GM19238 (cell line): ENCODE measurements at regions not wholly inside any gene's neighbourhood (a gene's known extent, or its start where the extent isn't known, plus 50 kb on each side); places are given as distances from the start of the nearest gene placed in this dataset.
"Not testable (repeated sequence)": the region's sequence is repeated elsewhere in the genome, so short reads cannot be mapped to it uniquely, and the experiment has no call there.

Source experiments
- DNase-seq: peaks from one replicate; pipeline ENCODE4 v3.0.0; 2011; ENCODE audit warnings: low spot score; ENCODE audit not compliant: insufficient read length

GRCh38 chr2:111287646-111288568 is 167.2 kb downstream of the BCL2L11 start:
- DNase-seq = not testable (repeated sequence)

DNA sequence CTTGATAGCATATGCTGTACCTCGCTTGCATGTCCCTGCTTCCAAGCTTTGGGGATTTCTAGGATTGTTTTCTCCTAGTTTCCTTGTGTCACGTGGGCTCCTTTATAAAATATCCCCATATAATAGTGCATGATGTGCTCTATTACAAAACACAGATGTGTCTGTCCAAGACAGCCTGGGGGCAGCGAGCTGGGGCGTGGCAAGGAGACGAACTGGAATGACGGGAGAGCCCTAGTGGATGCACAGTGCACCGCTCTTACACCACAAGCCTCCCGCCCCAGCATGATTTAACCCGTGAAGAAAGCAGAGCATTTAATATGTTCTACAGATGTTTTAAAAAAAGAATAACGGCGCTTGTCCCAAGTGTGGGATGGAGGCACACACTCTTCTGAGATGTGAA is 169.7 kb downstream of the BCL2L11 start:
- DNase-seq = not testable (repeated sequence)

GRCh38 chr2:111291566-111291965 is 170.9 kb downstream of the BCL2L11 start:
- DNase-seq = not testable (repeated sequence)

- not testable (repeated sequence) for DNase-seq
These were observed 171.7 kb downstream of the BCL2L11 start for GRCh38 chr2:111292232-111292968.

DNA sequence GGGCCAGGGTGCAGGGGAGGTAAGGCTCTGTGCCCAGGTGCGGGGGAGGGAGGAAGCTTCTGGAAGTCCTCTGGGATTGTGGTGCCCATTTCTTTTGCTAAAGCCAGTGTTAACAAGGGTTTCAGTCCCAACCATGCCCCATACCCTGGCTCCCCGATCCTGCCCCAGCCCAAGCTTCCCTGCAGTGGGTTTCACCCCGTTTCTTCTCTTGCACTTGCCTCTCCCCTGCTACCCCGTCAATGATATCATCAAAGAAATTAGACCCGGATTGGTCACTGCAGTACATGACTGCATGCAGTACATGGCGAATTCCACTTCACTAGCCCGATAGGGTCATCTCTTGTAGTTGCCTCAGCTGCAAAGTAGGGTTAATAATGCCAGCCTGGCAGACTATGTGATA is 174.0 kb downstream of the BCL2L11 start:
- not testable (repeated sequence) for DNase-seq

GRCh38 chr2:111296122-111296804 is 175.5 kb downstream of the BCL2L11 start:
- not testable (repeated sequence) for DNase-seq

DNA sequence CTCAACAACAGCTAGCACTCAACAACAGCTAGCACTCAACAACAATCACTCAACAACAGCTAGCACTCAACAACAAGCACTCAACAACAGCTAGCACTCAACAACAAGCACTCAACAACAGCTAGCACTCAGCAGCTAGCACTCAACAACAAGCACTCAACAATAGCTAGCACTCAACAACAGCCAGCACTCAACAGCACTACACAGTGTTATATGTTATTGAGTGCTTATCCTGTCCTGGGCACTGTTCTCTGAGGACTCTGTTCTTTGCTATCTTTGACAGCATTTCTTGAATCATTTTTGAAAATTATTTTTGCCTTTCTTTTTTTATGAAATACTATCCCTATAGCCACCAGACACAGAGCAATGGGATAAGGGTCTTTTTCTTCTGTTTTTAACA is 176.4 kb downstream of the BCL2L11 start:
- not testable (repeated sequence) for DNase-seq

DNA sequence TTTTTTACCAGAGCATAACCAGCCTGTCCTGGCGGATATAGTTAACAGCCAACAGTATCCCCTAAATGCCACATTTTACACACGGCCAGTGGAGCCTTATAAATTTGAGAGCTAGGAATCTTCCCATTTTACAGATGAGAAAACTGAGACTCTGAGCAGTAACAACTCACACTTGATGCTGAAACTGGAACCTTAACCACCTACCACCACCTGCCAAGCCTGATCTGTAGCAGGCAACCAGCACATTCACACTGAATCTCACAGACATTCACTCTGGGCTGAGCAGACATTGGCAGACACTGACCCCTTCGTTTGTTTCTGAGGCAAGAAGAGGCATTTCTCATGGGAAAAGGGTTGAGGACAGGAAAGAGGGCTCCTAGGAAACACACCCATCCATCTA is 178.2 kb downstream of the BCL2L11 start:
- not testable (repeated sequence) for DNase-seq

- DNase-seq = not testable (repeated sequence)
These were observed 178.9 kb downstream of the BCL2L11 start for GRCh38 chr2:111299635-111300034.

- not testable (repeated sequence) for DNase-seq
These were observed 181.0 kb downstream of the BCL2L11 start for GRCh38 chr2:111301677-111302076.

- DNase-seq = not testable (repeated sequence)
These were observed 181.9 kb downstream of the BCL2L11 start for GRCh38 chr2:111302397-111303218.

DNA sequence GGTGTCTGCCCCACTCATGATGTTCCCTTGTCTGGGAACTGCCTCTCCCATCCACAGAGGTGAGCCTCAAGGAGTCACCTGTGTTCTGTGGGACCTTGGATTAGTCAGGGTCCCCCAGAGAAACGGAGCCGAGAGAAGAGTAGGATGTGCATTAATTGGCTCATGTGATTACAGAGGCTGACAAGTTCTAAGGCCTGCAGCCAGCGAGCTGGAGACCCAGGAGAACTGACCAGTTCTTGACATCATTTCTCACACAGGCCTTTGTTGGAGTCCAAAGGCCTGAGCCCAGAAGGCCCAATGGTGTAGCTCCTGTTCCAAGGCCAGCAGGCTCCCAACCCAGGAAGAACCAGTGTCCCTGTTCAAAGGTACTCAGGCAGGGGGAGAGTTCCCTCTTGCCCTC is 186.6 kb downstream of the BCL2L11 start:
- not testable (repeated sequence) for DNase-seq

GRCh38 chr2:111309231-111310075 is 188.7 kb downstream of the BCL2L11 start:
- not testable (repeated sequence) for DNase-seq

DNA sequence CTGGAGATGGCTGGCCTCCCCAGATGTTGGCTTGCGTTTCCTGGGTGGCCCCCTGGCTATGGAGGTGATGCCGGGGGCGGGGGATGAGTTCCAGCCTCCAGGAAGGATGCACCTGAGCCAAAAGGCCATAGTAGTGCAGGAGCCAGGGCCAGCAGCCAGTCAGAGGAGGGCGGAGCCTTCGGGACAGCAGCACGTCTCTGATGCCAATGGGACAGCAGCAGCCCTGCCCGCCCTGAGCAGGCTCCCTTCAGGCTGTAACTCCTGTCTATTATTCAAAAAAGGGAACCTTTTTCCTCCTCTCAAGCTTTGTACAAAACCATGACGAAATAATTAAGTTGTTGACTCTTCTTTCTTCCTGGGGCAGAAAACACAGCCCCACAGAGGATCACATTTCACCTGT is 189.7 kb downstream of the BCL2L11 start:
- not testable (repeated sequence) for DNase-seq

GRCh38 chr2:111311568-111311967 is 190.9 kb downstream of the BCL2L11 start:
- DNase-seq = not testable (repeated sequence)

GRCh38 chr2:111312897-111313607 is 192.3 kb downstream of the BCL2L11 start:
- not testable (repeated sequence) for DNase-seq

- not testable (repeated sequence) for DNase-seq
These were observed 193.0 kb downstream of the BCL2L11 start for GRCh38 chr2:111313711-111314110.

GRCh38 chr2:111315188-111315917 is 194.6 kb downstream of the BCL2L11 start:
- not testable (repeated sequence) for DNase-seq
